Activated gamma-delta T cell (primary cell): ENCODE measurements at regions not wholly inside any gene's neighbourhood (a gene's known extent, or its start where the extent isn't known, plus 50 kb on each side); places are given as distances from the start of the nearest gene placed in this dataset.

Source experiments
- DNase-seq: peaks from one replicate; lab custom pipeline; 2025; lab: John Stamatoyannopoulos, UW

- no peak for DNase-seq
Observed at GRCh38 chr14:101004176-101004575, 100.7 kb upstream of the RTL1 start.

GRCh38 chr14:101004954-101005353 lies 101.4 kb upstream of the RTL1 start:
- DNase-seq = no peak

GRCh38 chr14:101005447-101005846 lies 101.9 kb upstream of the RTL1 start:
- DNase-seq = no peak

GRCh38 chr14:101006008-101006407 lies 102.5 kb upstream of the RTL1 start:
- DNase-seq = no peak

GRCh38 chr14:101007004-101007614 lies 103.6 kb upstream of the RTL1 start:
- no peak for DNase-seq

GRCh38 chr14:101007765-101008164 lies 104.2 kb upstream of the RTL1 start:
- no peak for DNase-seq

GRCh38 chr14:101008196-101008595 lies 104.7 kb upstream of the RTL1 start:
- DNase-seq = no peak

- DNase-seq = no peak
Observed at GRCh38 chr14:101008631-101009336, 105.3 kb upstream of the RTL1 start.

GRCh38 chr14:101009531-101009930 lies 106.0 kb upstream of the RTL1 start:
- DNase-seq = no peak

GRCh38 chr14:101010293-101010692 lies 106.8 kb upstream of the RTL1 start:
- no peak for DNase-seq

GRCh38 chr14:101010835-101011234 lies 107.3 kb upstream of the RTL1 start:
- no peak for DNase-seq

GRCh38 chr14:101017209-101017608 lies 113.7 kb upstream of the RTL1 start:
- DNase-seq = no peak

GRCh38 chr14:101017806-101018560 lies 114.5 kb upstream of the RTL1 start:
- DNase-seq = no peak

- DNase-seq = no peak
Observed at GRCh38 chr14:101018561-101019290, 115.2 kb upstream of the RTL1 start.

GRCh38 chr14:101019541-101019940 lies 116.0 kb upstream of the RTL1 start:
- no peak for DNase-seq

- no peak for DNase-seq
Observed at GRCh38 chr14:101019990-101020710, 116.6 kb upstream of the RTL1 start.

- no peak for DNase-seq
Observed at GRCh38 chr14:101020834-101021370, 117.4 kb upstream of the RTL1 start.

- DNase-seq = no peak
Observed at GRCh38 chr14:101022121-101022520, 118.6 kb upstream of the RTL1 start.

GRCh38 chr14:101022916-101023435 lies 119.5 kb upstream of the RTL1 start:
- no peak for DNase-seq

GRCh38 chr14:101024686-101025085 lies 121.2 kb upstream of the RTL1 start:
- DNase-seq = no peak

GRCh38 chr14:101025131-101025530 lies 121.6 kb upstream of the RTL1 start:
- no peak for DNase-seq
